Cardiac fibroblast (primary cell): ENCODE measurements at regions not wholly inside any gene's neighbourhood (a gene's known extent, or its start where the extent isn't known, plus 50 kb on each side); places are given as distances from the start of the nearest gene placed in this dataset.

Experiments used
- DNase-seq, 2 donors: peaks; one replicate each; pipeline versions ENCODE4 v3.0.0 to v3.0.0-alpha.2; 2010; ENCODE audit warnings: low read depth in 2 of 2
- H3K4me3 ChIP-seq, 2 donors: replicated peaks in 1 of 2; 1 replicate in 1 of 2; 2 replicates in 1 of 2; pipeline ENCODE4 v1.5.1; 2011; ENCODE audit warnings: low read depth in 2 of 2, low read length in 2 of 2, mild to moderate bottlenecking in 2 of 2, moderate library complexity in 1 of 2
- TF ChIP-seq, protein P1 (sequence below): IDR thresholded peaks from one replicate; pipeline ENCODE4 v1.5.1; 2011; ENCODE audit warnings: low read depth, mild to moderate bottlenecking, low read length, inconsistent platforms

DNA sequence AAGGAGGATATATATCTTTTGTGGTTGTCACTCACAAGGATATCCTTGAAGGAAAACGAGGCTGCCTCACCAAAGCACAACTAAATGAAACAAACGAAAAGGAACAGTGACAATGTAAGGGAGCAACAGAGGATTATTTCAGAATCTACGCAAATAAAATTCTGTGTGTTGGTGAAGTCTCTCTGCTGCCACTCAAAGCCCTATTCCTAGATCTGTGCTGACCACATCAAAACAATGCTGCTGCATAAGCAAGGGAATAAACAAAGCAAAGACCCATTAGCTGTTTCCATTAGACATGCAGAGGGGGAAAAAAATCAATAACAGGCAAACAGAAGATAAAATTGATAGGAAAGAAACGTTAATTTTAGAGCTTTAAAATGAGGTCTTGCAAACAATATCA, 204.4 kb downstream of the MZT1 start:
- no peak overlapping the region for H3K4me3 ChIP-seq
- TF ChIP-seq, protein P1, sequence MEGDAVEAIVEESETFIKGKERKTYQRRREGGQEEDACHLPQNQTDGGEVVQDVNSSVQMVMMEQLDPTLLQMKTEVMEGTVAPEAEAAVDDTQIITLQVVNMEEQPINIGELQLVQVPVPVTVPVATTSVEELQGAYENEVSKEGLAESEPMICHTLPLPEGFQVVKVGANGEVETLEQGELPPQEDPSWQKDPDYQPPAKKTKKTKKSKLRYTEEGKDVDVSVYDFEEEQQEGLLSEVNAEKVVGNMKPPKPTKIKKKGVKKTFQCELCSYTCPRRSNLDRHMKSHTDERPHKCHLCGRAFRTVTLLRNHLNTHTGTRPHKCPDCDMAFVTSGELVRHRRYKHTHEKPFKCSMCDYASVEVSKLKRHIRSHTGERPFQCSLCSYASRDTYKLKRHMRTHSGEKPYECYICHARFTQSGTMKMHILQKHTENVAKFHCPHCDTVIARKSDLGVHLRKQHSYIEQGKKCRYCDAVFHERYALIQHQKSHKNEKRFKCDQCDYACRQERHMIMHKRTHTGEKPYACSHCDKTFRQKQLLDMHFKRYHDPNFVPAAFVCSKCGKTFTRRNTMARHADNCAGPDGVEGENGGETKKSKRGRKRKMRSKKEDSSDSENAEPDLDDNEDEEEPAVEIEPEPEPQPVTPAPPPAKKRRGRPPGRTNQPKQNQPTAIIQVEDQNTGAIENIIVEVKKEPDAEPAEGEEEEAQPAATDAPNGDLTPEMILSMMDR, result no peak
- DNase-seq, result no peak

DNA sequence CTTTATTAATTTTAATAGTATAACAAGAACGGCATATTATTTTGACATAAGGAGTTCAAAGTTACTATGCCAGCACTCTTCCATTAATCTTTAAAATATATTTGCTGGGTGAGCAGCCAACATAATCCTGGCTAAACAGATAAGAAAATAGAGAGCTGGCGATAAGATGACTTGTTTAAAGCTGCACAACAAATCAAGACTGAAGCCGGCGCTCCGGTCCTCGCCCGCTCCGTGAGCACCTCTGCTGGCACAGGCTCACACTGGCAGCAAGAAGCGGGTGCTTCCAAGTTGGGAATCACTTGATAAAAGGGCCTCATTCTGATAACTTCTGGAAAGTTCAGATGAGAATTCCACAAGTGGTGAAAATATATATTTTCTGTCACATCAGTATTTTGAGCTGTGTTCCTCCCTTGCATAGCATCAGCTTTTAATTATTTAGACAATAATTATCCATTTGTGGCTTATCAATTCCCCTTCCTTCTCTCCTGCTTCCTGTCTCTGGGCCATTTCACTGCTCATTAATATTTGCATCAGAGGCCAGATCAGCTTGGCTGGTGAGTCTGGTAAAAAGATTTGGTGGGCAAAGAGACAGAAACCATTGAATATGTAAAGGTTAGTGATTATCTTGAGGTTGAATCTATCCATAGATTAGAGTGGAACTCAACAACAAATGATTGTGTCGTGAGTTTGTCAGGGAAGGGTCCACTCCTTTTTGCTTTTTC, 205.3 kb downstream of the MZT1 start:
- H3K4me3 ChIP-seq, result no peak overlapping the region
- no peak for DNase-seq
- TF ChIP-seq, protein P1, result no peak

DNA sequence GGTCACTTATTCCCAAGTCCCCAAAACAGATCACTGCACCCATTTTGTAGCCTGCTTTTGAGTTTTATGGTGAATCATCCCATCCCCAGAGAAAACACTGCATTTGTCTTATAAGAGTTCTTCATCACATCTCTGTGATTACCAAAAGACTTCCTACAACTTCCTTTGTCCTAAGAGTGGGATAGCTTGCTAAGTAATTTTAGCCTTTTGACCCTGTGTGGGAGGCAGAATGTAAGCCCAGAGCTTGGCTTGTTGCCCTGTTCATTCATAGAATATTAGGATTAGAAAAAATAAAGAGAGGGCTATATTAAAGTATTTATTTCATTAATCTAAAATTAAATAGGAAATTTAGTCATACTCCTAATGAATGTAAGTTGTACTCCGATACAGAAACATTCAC, 213.3 kb downstream of the MZT1 start:
- no peak overlapping the region for H3K4me3 ChIP-seq
- TF ChIP-seq, protein P1, result no peak
- peak; percentile 16 to 28 for DNase-seq

DNA sequence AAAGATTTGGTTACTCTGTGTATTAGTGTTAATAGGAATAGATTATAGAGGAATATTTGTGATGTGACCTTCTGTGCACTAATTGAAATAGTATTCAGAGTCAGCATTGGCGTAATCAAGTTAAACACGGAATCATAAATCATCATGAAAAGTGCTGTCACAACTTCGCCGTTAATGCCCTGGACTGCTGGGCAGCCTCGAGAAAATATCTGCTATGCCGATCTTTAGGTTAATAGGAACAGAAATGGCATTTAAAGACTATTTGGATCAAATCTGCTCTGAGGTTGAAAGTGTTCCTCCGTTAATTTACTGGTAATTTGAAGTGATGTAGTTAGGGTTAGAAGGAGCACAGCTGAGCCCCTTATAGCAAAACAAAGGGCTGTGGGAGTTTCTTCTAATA, 219.0 kb downstream of the MZT1 start:
- H3K4me3 ChIP-seq, result no peak overlapping the region
- TF ChIP-seq, protein P1, result no peak
- DNase-seq, result no peak

DNA sequence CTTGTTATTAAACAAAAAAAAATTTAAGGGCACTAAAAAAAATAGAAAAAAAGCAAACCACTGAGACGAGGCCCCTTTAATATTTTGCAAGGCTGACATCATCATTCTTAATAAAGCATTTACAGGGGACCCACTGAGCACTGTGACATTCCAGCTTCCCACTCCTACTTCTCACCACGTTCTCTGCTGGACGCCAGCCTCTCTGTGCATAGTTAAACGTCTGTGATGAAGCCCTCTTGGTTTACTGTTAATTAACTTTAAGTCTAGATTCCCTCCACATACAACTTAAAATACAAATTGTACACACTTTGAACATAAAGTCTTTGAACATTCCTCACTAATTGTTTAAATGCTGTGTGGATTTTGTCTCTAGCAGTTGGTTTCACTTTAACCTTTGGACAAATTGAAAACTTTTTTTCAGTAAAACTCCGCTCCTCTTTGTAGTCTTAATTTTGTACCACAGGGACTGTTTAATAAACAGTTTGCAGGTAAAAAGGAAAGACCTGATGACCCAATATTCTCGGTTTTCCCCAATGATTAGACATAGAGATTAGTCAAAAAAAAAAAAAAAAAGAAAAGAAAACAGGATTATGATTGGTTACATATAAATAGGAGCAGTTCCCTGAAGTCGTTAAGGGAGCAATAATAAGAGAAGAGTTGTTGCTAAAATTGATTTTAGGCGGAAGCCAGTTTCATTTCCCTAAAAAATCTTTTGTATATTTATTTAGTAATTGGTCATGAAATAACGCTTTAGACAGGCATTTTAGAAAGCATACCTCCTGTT, 219.8 kb downstream of the MZT1 start:
- H3K4me3 ChIP-seq, result peak overlapping the region in 1 of 2 donors; percentile 27
- TF ChIP-seq, protein P1, result no peak
- DNase-seq, result peak; percentile 2 to 9

DNA sequence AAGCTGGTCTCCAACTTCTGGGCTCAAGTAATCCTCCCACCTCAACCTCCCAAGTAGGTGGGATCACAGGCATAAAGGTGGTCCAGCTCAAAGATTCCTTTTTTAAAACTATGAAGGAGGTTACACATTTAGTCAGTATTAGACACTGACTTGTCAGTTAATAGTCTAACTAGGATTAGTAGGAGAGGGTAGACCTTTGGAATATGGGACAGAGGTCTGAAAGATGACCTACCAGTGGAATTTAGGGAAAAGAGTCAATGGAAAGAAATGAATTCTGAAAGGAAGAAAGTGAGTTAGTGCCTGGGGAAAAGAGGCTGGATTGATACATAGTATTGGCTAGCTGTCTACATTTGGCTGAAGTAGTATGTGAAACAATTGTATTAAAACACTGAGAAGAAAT, 220.7 kb downstream of the MZT1 start:
- no peak overlapping the region for H3K4me3 ChIP-seq
- no peak for DNase-seq
- TF ChIP-seq, protein P1, result no peak
